WERI-Rb-1 (cell line): ENCODE measurements at regions not wholly inside any gene's neighbourhood (a gene's known extent, or its start where the extent isn't known, plus 50 kb on each side); places are given as distances from the start of the nearest gene placed in this dataset.
"Not testable (repeated sequence)": the region's sequence is repeated elsewhere in the genome, so short reads cannot be mapped to it uniquely, and the experiment has no call there.

Source experiments
- DNase-seq: peaks from one replicate; pipeline ENCODE4 v3.0.0-alpha.2; 2020
- H3K27ac ChIP-seq: fragments of 250-450 bp; sonication (Bioruptor Pico); 2 replicates; pipeline ENCODE4 v1.5.1; 2020; ENCODE audit warnings: mild to moderate bottlenecking, moderate library complexity
- H3K27me3 ChIP-seq: fragments of 250-450 bp; sonication (Bioruptor Pico); 2 replicates; pipeline ENCODE4 v1.5.1; 2021; ENCODE audit warnings: mild to moderate bottlenecking, low read depth, moderate library complexity; ENCODE audit not compliant: insufficient read depth, severe bottlenecking
- H3K36me3 ChIP-seq: fragments of 250-450 bp; sonication (Bioruptor Pico); 2 replicates; pipeline ENCODE4 v1.5.1; 2020; ENCODE audit warnings: mild to moderate bottlenecking, moderate library complexity
- H3K4me3 ChIP-seq: 2 replicates; pipeline ENCODE4 v1.5.1; 2011; ENCODE audit warnings: low read depth, mild to moderate bottlenecking, control low read depth, low read length
- H3K9me3 ChIP-seq: fragments of 250-450 bp; sonication (Bioruptor Pico); 2 replicates; pipeline ENCODE4 v1.5.1; 2021; ENCODE audit warnings: mild to moderate bottlenecking, moderate library complexity; ENCODE audit not compliant: severe bottlenecking
- TF ChIP-seq, protein P1 (sequence below): IDR thresholded peaks from 2 replicates; pipeline ENCODE4 v1.5.1; 2011; ENCODE audit warnings: low read depth, mild to moderate bottlenecking, control low read depth, inconsistent platforms, low read length

DNA sequence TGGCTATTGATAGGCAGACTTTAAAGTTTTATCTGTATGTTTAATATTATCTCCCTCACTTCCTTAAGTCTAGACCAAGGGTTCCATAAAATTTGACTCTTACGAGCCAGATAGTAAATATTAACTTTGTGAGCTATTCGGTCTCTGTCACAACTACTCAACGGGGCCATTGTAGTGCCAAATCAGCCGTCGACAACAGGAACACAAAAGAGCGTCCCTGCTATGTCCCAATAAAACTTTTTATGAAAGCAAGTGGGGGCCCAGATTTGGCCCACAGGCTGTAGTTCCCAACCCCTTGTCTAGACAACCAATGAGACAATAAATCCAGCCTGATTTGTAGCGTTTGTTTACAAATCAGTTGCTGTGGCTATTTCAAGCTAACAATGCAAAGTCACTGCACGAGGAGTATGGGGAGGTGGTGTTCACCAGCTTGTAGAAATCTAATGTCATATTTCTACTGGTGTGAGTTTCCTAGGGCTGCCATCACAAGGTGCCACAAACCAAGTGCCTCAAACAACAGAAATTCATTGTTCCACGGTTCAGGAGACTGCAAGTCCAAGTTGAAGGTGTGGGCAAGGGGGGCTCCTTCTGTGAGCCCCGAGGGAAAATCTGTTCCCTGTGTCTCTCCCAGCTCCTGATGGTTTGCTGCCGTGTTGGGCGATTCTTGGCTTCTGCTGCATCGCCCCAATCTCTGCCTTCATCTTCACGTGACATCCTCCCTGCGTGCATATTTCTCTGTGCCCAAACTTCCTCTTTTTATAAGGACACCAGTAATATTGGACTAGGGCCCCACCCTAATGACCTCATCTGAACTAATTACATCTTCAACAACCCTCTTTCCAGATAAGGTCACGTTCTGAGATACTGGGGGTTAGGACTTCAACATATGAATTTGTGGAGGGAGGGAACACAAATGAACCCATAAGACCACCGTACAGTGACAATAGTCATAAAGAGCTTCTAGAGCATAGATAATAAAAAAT lies 356.0 kb upstream of the JARID2 start:
- TF ChIP-seq, protein P1, sequence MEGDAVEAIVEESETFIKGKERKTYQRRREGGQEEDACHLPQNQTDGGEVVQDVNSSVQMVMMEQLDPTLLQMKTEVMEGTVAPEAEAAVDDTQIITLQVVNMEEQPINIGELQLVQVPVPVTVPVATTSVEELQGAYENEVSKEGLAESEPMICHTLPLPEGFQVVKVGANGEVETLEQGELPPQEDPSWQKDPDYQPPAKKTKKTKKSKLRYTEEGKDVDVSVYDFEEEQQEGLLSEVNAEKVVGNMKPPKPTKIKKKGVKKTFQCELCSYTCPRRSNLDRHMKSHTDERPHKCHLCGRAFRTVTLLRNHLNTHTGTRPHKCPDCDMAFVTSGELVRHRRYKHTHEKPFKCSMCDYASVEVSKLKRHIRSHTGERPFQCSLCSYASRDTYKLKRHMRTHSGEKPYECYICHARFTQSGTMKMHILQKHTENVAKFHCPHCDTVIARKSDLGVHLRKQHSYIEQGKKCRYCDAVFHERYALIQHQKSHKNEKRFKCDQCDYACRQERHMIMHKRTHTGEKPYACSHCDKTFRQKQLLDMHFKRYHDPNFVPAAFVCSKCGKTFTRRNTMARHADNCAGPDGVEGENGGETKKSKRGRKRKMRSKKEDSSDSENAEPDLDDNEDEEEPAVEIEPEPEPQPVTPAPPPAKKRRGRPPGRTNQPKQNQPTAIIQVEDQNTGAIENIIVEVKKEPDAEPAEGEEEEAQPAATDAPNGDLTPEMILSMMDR, result no peak
- Histone ChIP-seq H3K36me3 (no peaks in the 10 kb centered on the region), H3K4me3 (no peak overlapping the region), H3K9me3 (peaks cover 11% of the 10 kb centered on the region), H3K27ac (no peak overlapping the region), H3K27me3 (no peaks in the 10 kb centered on the region)
- DNase-seq, result no peak

DNA sequence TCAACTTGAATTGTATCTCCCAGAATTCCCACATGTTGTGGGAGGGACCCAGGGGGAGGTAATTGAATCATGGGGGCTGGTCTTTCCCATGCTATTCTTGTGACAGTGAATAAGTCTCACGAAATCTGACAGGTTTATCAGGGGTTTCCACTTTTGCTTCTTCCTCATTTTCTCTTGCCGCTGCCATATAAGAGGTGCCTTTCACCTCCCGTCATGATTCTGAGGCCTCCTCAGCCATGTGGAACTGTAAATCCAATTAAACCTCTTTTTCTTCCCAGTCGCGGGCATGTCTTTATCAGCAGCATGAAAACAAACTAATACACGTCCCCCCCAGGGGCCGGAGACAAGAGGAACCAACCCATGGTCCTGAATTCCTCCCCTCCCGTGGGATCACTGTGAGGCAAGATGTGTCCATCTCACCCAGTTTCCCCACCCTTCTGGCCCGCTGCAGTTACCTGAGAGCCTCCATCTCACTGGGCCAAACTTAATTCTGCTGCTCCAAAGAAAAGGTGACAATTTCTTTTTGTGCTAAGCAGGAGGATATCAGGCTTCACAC lies 354.0 kb upstream of the JARID2 start:
- H3K4me3 ChIP-seq, DNase-seq, H3K27me3 ChIP-seq, H3K36me3 ChIP-seq, H3K27ac ChIP-seq: not testable (repeated sequence)
- peaks cover 11% of the 10 kb centered on the region for H3K9me3 ChIP-seq

- Histone ChIP-seq H3K9me3 (peaks cover 11% of the 10 kb centered on the region), H3K27ac (no peak overlapping the region), H3K36me3 (no peaks in the 10 kb centered on the region), H3K4me3 (no peak overlapping the region), H3K27me3 (no peaks in the 10 kb centered on the region)
- DNase-seq, result no peak
- TF ChIP-seq, protein P1, result no peak
Observed at GRCh38 chr6:14894105-14894504, 351.8 kb upstream of the JARID2 start.

- DNase-seq, result no peak
- Histone ChIP-seq H3K27me3 (no peaks in the 10 kb centered on the region), H3K27ac (no peak overlapping the region), H3K9me3 (peaks cover 10% of the 10 kb centered on the region), H3K4me3 (no peak overlapping the region), H3K36me3 (no peaks in the 10 kb centered on the region)
- TF ChIP-seq, protein P1, result no peak
Observed at GRCh38 chr6:14896475-14896874, 349.4 kb upstream of the JARID2 start.

- peaks cover 7% of the 10 kb centered on the region for H3K9me3 ChIP-seq
- H3K27me3 ChIP-seq, result no peaks in the 10 kb centered on the region
- H3K4me3 ChIP-seq, result no peak overlapping the region
- no peaks in the 10 kb centered on the region for H3K36me3 ChIP-seq
- TF ChIP-seq, protein P1, result no peak
- no peak overlapping the region for H3K27ac ChIP-seq
- DNase-seq, result no peak
Observed at GRCh38 chr6:14897831-14898230, 348.0 kb upstream of the JARID2 start.

DNA sequence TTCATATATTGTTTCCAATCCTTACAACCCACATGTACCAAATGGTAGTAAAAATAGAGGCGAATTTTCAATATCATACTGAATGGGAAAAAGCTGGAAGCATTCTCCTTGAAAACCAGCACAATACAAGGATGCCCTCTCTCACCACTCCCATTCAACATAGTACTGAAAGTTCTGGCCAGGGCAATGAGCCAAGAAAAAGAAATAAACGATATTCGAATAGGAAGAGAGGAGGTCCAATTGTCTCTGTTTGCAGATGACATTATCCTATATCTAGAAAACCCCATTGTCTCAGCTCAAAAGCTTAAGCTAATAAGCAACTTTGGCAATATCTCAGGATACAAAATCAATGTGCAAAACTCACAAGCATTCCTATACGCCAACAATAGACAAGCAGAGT lies 346.4 kb upstream of the JARID2 start:
- H3K27me3 ChIP-seq, H3K9me3 ChIP-seq, DNase-seq, H3K27ac ChIP-seq, H3K4me3 ChIP-seq, H3K36me3 ChIP-seq: not testable (repeated sequence)
